ENCODE measurements at regions not wholly inside any gene's neighbourhood (a gene's known extent, or its start where the extent isn't known, plus 50 kb on each side); places are given as distances from the start of the nearest gene placed in this dataset.
"Not testable (repeated sequence)": the region's sequence is repeated elsewhere in the genome, so short reads cannot be mapped to it uniquely, and the experiment has no call there.

DNA sequence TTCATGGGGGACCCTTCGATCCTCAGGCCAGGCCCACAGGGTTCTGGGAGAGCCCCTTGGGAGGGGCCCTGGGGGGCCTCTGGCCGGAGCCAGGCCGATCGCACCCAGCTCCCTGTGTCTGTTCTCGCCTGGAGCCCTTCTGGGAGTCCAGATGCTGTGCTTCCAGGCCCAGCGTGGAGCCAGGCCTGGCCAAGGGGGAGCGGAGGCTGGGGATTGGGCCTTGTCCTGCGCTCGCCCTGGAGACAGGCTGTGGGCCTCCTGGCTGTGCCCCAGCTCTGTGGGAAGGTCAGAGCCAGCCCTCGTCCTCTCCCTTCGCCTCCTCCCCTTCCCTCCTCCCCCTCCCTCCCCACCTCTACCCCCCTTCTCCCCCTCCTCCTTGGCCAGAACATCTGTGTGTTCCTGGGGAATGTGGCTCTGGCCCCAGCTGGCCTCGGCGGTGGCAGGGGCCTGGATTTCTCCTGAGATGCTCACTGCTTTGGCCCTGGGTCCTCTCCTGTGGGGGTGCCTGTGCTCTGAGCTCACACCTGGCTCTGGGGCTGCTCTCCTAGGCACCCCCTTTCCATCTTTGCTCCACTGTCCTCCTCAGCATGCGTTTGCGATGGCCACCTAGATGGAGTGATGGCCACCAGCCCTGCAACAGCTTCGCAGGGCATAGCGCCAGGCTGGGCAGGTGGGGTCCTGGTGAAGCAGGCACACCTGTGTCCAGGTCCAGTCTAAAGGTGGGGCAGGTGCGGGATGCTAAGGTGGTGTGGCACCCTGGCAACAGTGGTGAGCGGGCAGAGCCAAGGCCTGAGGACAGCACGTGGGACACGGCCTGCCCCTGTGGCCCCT, 90.6 kb upstream of the CIBAR2 start:
- peak; percentile 79 for DNase-seq (ENCODE audit: low spot score)

- no peak for DNase-seq (ENCODE audit: low spot score)
Observed at GRCh38 chr16:85203462-85203813, 91.2 kb upstream of the CIBAR2 start.

DNA sequence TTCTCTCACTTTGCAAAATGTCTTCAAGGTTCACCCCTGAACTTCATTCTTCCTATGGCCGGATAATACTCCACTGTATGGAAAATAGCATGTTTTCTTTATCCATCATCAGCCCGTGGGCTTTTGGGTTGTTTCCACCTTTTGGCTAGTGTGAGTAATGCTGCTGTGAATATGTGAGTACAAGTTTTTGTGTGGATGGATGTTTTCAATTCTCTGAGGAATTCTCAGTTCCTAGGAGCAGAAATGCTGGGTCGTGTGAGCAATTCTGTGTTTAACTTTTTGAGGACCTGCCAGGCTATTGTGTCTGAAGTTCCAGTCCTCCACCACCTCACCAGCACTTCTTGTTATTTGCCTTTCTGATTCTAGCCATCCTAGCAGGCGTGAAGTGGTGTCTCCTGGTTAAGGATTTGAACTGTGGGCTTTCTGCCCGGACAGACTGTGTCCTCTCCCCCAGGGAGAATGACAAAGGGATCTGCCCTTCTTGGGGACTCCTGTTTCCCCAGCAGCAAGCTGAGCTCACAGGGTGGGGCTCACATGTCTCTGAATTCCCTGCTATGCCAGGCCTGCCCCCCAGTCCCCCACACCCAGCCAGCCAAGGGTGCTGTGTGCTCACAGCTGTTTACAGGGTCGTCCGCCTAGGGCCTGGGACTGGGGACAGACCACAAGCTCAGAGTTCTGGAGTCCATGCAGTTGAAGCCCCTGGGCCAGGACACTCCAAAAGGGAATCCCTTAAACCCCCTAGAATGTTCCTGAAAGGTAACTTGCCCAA, 92.2 kb upstream of the CIBAR2 start:
- DNase-seq (ENCODE audit: low spot score), result no peak

GRCh38 chr16:85205257-85205656, 93.0 kb upstream of the CIBAR2 start:
- DNase-seq (ENCODE audit: low spot score), result not testable (repeated sequence)

DNA sequence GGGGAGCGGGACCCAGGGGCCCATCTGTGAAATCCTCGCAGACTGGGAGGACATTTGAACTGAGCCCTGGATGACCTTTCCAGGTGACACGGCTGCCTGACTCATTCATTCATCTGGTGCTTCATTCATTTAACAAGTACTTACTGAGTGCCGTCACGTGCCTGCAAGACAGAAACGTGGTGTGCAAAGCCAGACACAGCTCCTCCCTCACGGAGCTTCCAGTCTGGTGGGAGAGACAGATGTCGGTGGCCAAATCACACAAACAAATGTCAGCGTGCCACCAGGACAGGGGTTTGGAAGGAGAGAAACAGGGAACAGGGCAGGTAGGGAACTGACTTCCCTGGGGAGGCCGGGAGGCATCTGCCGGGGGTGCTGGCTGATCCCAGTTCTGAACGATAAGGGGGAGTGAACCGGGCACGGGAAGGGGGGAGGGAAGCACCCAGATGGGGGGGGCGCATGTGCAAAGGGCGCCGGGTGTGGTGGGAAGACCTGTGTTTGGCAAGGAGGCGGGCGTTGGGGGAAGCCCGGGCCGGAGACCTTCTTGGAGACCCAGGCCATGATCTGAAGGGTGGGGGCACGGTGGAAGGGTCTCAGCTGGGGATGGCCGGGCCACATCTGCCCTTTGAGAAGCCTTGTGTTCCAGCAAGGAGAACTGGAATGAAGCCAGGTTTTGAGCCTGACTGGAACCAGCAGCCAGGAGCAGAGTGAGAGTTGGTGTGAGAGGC, 93.6 kb upstream of the CIBAR2 start:
- DNase-seq (ENCODE audit: low spot score), result no peak

GRCh38 chr16:85206472-85207356, 94.4 kb upstream of the CIBAR2 start:
- peak; percentile 65 for DNase-seq (ENCODE audit: low spot score)

GRCh38 chr16:85207357-85207921, 95.2 kb upstream of the CIBAR2 start:
- no peak for DNase-seq (ENCODE audit: low spot score)

DNA sequence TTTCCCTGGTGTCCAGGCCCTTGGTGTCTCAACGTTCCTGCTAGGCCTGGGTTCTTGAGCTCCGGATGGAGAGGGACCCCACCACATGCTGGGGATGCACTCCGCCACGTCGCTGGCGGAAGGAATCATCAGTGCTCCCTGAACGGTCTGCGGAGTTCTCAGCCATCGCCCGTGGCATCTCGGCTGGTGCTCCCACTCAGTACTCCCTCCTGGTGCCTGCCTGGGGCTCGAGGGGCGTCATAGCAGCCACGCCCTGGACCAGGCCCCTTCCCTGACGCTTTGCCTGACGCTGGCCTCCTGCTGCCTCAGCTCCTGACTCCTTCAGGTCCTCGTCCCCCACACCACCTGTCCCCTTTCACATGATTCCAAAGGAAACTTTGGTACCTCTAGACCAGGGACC, 95.9 kb upstream of the CIBAR2 start:
- DNase-seq (ENCODE audit: low spot score), result no peak

- DNase-seq (ENCODE audit: low spot score), result no peak
Observed at GRCh38 chr16:85208643-85209520, 96.6 kb upstream of the CIBAR2 start.

DNA sequence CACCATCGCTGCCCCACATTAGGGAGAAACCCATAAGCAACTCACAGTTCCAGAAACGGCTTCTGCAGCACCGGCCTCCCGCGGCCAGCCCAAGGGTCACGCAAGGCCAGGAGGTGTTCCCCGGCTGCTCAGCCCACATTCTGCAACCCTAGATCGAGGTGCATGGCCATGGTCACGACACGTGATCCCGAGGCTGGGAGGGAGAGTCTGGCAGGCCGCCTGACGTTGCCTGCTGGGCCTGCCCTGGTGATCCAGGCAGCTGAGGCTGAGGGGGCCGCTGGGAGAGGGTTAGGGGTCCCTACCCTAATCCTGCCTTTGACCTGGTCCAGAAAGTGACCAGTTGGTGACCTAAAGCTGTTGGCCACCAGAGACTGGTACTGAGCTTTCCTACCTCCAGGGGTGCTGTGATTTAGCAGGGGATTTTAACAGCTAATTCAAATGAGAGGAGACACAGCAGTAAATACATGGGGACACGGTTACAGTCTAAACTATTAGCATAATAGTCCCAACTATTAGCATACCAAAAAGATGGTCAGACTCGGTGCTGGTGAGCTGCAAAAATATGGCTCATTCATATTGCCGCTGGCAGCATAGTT, 97.4 kb upstream of the CIBAR2 start:
- no peak for DNase-seq (ENCODE audit: low spot score)

- no peak for DNase-seq (ENCODE audit: low spot score)
Observed at GRCh38 chr16:85210423-85211169, 98.3 kb upstream of the CIBAR2 start.

- no peak for DNase-seq (ENCODE audit: low spot score)
Observed at GRCh38 chr16:85211271-85211801, 99.1 kb upstream of the CIBAR2 start.

DNA sequence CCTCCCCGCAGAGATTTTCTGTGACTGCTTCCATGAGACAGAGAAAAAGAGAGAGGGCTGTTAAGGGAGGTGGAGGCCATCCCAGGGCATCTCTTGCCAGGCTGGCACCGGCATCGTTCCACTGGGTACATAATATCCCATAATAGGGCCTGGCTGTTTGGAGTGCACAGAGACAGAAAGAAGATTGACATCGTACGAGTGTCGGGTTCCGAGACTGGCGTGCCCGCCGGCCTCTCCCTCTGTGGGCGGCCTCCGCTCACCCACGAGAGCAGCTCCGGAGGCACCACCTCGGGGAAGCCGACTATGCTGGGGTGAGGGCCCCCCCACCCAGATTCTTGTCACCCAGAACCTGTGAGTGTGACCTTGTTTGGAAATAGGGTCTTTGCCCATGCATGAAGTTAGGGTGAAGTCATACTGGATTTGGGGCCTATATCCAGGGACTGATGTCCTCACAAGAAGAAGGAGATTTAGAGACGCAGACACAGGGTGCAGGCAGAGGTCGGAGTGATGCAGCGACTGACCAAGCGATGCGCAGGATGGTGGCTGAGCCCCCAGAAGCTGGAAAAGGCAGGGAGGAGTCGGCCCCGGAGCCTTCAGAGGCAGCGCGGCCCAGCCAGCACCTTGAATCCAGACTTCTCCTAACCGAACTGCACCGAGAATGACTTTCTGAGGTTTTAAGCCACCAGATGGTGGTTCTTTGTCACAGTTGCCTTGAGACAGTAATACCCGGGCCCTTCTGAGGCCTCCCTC, 101.8 kb upstream of the CIBAR2 start:
- DNase-seq (ENCODE audit: low spot score), result no peak

GRCh38 chr16:85215478-85216118, 103.3 kb upstream of the CIBAR2 start:
- DNase-seq (ENCODE audit: low spot score), result no peak

- no peak for DNase-seq (ENCODE audit: low spot score)
Observed at GRCh38 chr16:85216522-85217375, 104.5 kb upstream of the CIBAR2 start.

- DNase-seq (ENCODE audit: low spot score), result peak; percentile 72
Observed at GRCh38 chr16:85220125-85220839, 108.0 kb upstream of the CIBAR2 start.

All from mucosa of gallbladder (tissue), 1 donor.